ENCODE measurements at regions not wholly inside any gene's neighbourhood (a gene's known extent, or its start where the extent isn't known, plus 50 kb on each side); places are given as distances from the start of the nearest gene placed in this dataset.

DNA sequence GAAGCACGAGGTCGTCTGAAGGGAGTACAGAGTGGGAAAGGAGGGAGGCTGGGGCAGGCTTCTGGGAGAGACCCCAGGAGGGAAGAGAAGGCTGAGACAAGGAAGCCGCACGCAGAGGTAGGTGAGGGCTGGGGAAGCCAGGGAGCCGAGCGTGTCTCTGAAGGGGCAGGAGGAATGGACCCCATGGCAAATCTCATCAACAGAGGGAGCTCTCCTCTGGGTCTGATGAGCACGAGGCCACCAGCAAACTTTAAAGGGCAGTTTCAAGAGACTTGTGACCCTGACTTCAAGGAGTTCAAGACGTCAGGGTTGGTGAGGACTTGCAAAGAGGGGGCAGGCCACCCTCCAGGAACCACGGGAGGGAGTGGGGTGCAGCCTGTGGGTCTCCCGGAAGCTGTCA is 326.2 kb upstream of the IRX2 start:
- ChIA-PET CTCF (no interaction called here), POLR2A (interaction anchor here (0.5 kb wide), 1 partner anchor 1433 kb away, joined by 4 read pairs; no protein-coding TSS in a partner anchor), RAD21 (ENCODE audit: unreplicated experiment) (no interaction called here), SMC1A (ENCODE audit: uncharacterized antibody, unreplicated experiment) (no interaction called here)
- in situ Hi-C loops (cut with MboI), result no loop called here
- Histone ChIP-seq H3K27me3 (replicated peaks in 1 of 2; ENCODE audit: control insufficient read depth in 2 of 2, insufficient read depth in 2 of 2, low read length in 1 of 2) (no peaks in the 10 kb centered on the region), H3K27ac (ENCODE audit: control insufficient read depth, insufficient read depth) (no peak overlapping the region), H3K9ac (ENCODE audit: control insufficient read depth, insufficient read depth, low read length) (no peak overlapping the region), H3K9me3 (replicated peaks; ENCODE audit: control insufficient read depth, insufficient read depth, low read length) (no peaks in the 10 kb centered on the region; the same call in 2 of the 3 replicates), H3K79me2 (ENCODE audit: control insufficient read depth, insufficient read depth, low read length) (no peaks in the 10 kb centered on the region), H4K20me1 (ENCODE audit: control insufficient read depth, insufficient read depth) (no peaks in the 10 kb centered on the region), H2AFZ (ENCODE audit: control insufficient read depth, low read depth, low read length) (no peak overlapping the region), H3K36me3 (ENCODE audit: control insufficient read depth in 2 of 2, insufficient read depth in 2 of 2, low read length in 1 of 2) (no peaks in the 10 kb centered on the region), H3K4me1 (ENCODE audit: control insufficient read depth, insufficient read depth, low read length) (no peaks in the 10 kb centered on the region), H3K4me2 (ENCODE audit: control insufficient read depth, insufficient read depth) (no peak overlapping the region), H3K4me3 (no peak overlapping the region)
- no peak for DNase-seq (ENCODE audit: low read depth, low spot score)
- no peak for FAIRE-seq
- no peak for TF ChIP-seq RCOR1 (conservative IDR thresholded peaks at IDR 0.05; ENCODE audit: low read depth, low read length)
- TF ChIP-seq, protein P1, sequence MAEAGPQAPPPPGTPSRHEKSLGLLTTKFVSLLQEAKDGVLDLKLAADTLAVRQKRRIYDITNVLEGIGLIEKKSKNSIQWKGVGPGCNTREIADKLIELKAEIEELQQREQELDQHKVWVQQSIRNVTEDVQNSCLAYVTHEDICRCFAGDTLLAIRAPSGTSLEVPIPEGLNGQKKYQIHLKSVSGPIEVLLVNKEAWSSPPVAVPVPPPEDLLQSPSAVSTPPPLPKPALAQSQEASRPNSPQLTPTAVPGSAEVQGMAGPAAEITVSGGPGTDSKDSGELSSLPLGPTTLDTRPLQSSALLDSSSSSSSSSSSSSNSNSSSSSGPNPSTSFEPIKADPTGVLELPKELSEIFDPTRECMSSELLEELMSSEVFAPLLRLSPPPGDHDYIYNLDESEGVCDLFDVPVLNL (IDR thresholded peaks at IDR 0.05; ENCODE audit: low read depth, low read length), result no peak
- no peak for TF ChIP-seq WRNIP1 (IDR thresholded peaks at IDR 0.05; ENCODE audit: borderline replicate concordance, low read depth, low read length)
- TF ChIP-seq, protein P2, sequence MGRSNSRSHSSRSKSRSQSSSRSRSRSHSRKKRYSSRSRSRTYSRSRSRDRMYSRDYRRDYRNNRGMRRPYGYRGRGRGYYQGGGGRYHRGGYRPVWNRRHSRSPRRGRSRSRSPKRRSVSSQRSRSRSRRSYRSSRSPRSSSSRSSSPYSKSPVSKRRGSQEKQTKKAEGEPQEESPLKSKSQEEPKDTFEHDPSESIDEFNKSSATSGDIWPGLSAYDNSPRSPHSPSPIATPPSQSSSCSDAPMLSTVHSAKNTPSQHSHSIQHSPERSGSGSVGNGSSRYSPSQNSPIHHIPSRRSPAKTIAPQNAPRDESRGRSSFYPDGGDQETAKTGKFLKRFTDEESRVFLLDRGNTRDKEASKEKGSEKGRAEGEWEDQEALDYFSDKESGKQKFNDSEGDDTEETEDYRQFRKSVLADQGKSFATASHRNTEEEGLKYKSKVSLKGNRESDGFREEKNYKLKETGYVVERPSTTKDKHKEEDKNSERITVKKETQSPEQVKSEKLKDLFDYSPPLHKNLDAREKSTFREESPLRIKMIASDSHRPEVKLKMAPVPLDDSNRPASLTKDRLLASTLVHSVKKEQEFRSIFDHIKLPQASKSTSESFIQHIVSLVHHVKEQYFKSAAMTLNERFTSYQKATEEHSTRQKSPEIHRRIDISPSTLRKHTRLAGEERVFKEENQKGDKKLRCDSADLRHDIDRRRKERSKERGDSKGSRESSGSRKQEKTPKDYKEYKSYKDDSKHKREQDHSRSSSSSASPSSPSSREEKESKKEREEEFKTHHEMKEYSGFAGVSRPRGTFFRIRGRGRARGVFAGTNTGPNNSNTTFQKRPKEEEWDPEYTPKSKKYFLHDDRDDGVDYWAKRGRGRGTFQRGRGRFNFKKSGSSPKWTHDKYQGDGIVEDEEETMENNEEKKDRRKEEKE (IDR thresholded peaks at IDR 0.05), result no peak
- TF ChIP-seq SMAD1 (IDR thresholded peaks at IDR 0.05; ENCODE audit: low read depth, partially characterized antibody), result no peak
- 42% methylated on average over 10 of the region's 10 CpGs for WGBS (ENCODE audit: insufficient coverage, insufficient replicate concordance, low lambda C conversion rate, missing lambda C conversion rate)
- ATAC-seq, result no peak
- intact Hi-C loops (cut with micrococcal nuclease; ENCODE audit: unreplicated experiment), result no loop called here
- BruUV-seq (replicated peaks), result no TSS peak
